Neural cell (in vitro differentiated cells): ENCODE measurements at regions not wholly inside any gene's neighbourhood (a gene's known extent, or its start where the extent isn't known, plus 50 kb on each side); places are given as distances from the start of the nearest gene placed in this dataset.

Source experiments
- H2AFZ ChIP-seq: fragments of 200-600, 300-800 bp; sonication (generic), shearing (Covaris generic); 2 replicates; pipeline ENCODE4 v1.6.0; 2014; ENCODE audit warnings: low read depth, mild to moderate bottlenecking, antibody characterized with exemption, low read length, moderate library complexity
- H3F3A ChIP-seq: fragments of 200-600 bp; shearing (Covaris generic); 2 replicates; pipeline ENCODE4 v1.6.1; 2016; ENCODE audit warnings: mild to moderate bottlenecking, moderate library complexity, mixed read lengths, antibody characterized with exemption, low read length; ENCODE audit not compliant: insufficient read depth, poor library complexity, severe bottlenecking
- H3K27ac ChIP-seq: fragments of 200-600, 300-800 bp; sonication (generic), shearing (Covaris generic); 2 replicates; pipeline ENCODE4 v1.5.1; 2014; ENCODE audit warnings: mild to moderate bottlenecking, low read length, moderate library complexity
- H3K27me3 ChIP-seq: fragments of 300-800, 200-600 bp; sonication (generic), shearing (Covaris generic); 2 replicates; pipeline ENCODE4 v1.6.0; 2014; ENCODE audit warnings: mild to moderate bottlenecking, low read depth, low read length, moderate library complexity; ENCODE audit not compliant: insufficient read depth
- H3K36me3 ChIP-seq: fragments of 300-800, 200-600 bp; sonication (generic), shearing (Covaris generic); 2 replicates; pipeline ENCODE4 v1.5.1; 2014; ENCODE audit warnings: mild to moderate bottlenecking, antibody characterized with exemption, low read length, moderate library complexity; ENCODE audit not compliant: insufficient read depth
- H3K4me2 ChIP-seq: fragments of 300-800, 200-600 bp; sonication (generic), shearing (Covaris generic); 2 replicates; pipeline ENCODE4 v1.6.0; 2014; ENCODE audit warnings: mild to moderate bottlenecking, low read length
- H3K4me3 ChIP-seq: fragments of 300-800, 200-600 bp; sonication (generic), shearing (Covaris generic); 2 replicates; pipeline ENCODE4 v1.5.1; 2014; ENCODE audit warnings: mild to moderate bottlenecking, low read length, moderate library complexity
- H3K79me2 ChIP-seq: fragments of 200-600 bp; shearing (Covaris generic); replicated peaks from 2 replicates; pipeline ENCODE4 v1.6.0; 2014; ENCODE audit warnings: mild to moderate bottlenecking, low read length, moderate library complexity; ENCODE audit not compliant: insufficient read depth
- H3K9ac ChIP-seq: fragments of 300-800, 200-600 bp; sonication (generic), shearing (Covaris generic); 2 replicates; pipeline ENCODE4 v1.6.1; 2016; ENCODE audit warnings: mild to moderate bottlenecking, low read length, mixed read lengths
- H3K9me2 ChIP-seq: fragments of 200-600 bp; shearing (Covaris generic); 2 replicates; pipeline ENCODE4 v1.6.1; 2016; ENCODE audit warnings: mild to moderate bottlenecking, low read length, mixed read lengths; ENCODE audit not compliant: insufficient read depth
- H3K9me3 ChIP-seq: fragments of 200-600, 300-800 bp; sonication (generic), shearing (Covaris generic); 2 replicates; pipeline ENCODE4 v1.6.1; 2016; ENCODE audit warnings: mild to moderate bottlenecking, mixed run types, low read length, moderate library complexity, mixed read lengths
- H4K20me1 ChIP-seq: fragments of 200-600 bp; shearing (Covaris generic); 2 replicates; pipeline ENCODE4 v1.6.1; 2016; ENCODE audit warnings: mild to moderate bottlenecking, mixed run types; ENCODE audit not compliant: insufficient read depth
- CTCF ChIP-seq: fragments of 450-650 bp; IDR thresholded peaks from 2 replicates; pipeline ENCODE4 v1.5.1; 2014; ENCODE audit warnings: antibody characterized with exemption, mild to moderate bottlenecking, moderate library complexity; ENCODE audit not compliant: poor library complexity, severe bottlenecking
- EP300 ChIP-seq: fragments of 450-650 bp; conservative IDR thresholded peaks from 2 replicates; pipeline ENCODE4 v1.6.1; 2014; ENCODE audit warnings: antibody characterized with exemption, mild to moderate bottlenecking, moderate library complexity; ENCODE audit not compliant: poor library complexity, severe bottlenecking
- EZH2 ChIP-seq: fragments of 200-600, 300-800 bp; shearing (Covaris generic), sonication (generic); IDR thresholded peaks from 2 replicates; pipeline ENCODE4 v1.6.1; 2014; ENCODE audit warnings: antibody characterized with exemption, low read length, borderline replicate concordance, mild to moderate bottlenecking; ENCODE audit not compliant: insufficient read depth, poor library complexity, severe bottlenecking
- MXI1 ChIP-seq: fragments of 450-650 bp; conservative IDR thresholded peaks from 2 replicates; pipeline ENCODE4 v1.6.1; 2014; ENCODE audit warnings: antibody characterized with exemption, mild to moderate bottlenecking; ENCODE audit not compliant: poor library complexity, severe bottlenecking
- POLR2AphosphoS5 ChIP-seq: IDR thresholded peaks from 2 replicates; pipeline ENCODE4 v1.6.1; 2012
- RAD21 ChIP-seq: fragments of 450-650 bp; conservative IDR thresholded peaks from 2 replicates; pipeline ENCODE4 v1.6.1; 2014; ENCODE audit warnings: antibody characterized with exemption, mild to moderate bottlenecking, moderate library complexity
- REST ChIP-seq: IDR thresholded peaks from 2 replicates; pipeline ENCODE4 v1.6.1; 2012; ENCODE audit warnings: borderline replicate concordance
- SMC3 ChIP-seq: fragments of 450-650 bp; conservative IDR thresholded peaks from 2 replicates; pipeline ENCODE4 v1.6.1; 2014; ENCODE audit warnings: antibody characterized with exemption, mild to moderate bottlenecking, moderate library complexity; ENCODE audit not compliant: poor library complexity
- TAF1 ChIP-seq: IDR thresholded peaks from 2 replicates; pipeline ENCODE4 v1.6.1; 2012; ENCODE audit warnings: low read depth

- Histone ChIP-seq H3K4me3 (no peak overlapping the region), H3K4me2 (no peak overlapping the region), H3K27ac (no peak overlapping the region), H3K79me2 (no peaks in the 10 kb centered on the region), H3K36me3 (no peaks in the 10 kb centered on the region), H4K20me1 (no peaks in the 10 kb centered on the region), H3K9ac (no peak overlapping the region), H3K27me3 (no peaks in the 10 kb centered on the region), H3K9me2 (no peaks in the 10 kb centered on the region), H3F3A (no peaks in the 10 kb centered on the region), H3K9me3 (no peaks in the 10 kb centered on the region), H2AFZ (no peak overlapping the region)
- TF ChIP-seq TAF1 (no peak), EP300 (no peak), SMC3 (no peak), CTCF (no peak), RAD21 (no peak), MXI1 (no peak), REST (no peak), EZH2 (no peak), POLR2AphosphoS5 (no peak)
These were observed 128.1 kb upstream of the BOD1 start for GRCh38 chr5:173744551-173744950.

DNA sequence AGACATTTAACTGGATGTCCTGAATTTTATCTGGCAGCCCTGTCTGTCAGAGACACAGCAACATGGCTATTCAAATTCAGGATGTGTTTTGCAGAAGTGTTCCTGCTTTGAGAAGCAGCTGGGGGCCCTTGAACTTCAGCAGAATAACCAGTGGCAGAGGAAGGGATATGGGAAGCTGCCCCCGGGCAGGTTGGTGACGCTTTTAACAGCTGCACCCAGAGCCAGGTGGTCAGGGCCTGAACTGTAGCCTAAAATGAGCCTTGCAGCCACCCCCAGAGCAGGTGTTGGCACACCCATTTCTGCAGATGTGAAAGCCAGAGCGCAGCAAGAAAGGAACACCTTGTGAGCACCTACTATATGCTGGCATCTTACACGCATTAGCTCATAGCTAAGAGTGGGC is 128.7 kb upstream of the BOD1 start:
- H3K27me3 ChIP-seq, result no peaks in the 10 kb centered on the region
- no peaks in the 10 kb centered on the region for H4K20me1 ChIP-seq
- no peaks in the 10 kb centered on the region for H3K79me2 ChIP-seq
- no peaks in the 10 kb centered on the region for H3K9me2 ChIP-seq
- H3K36me3 ChIP-seq, result no peaks in the 10 kb centered on the region
- H3K4me3 ChIP-seq, result no peak overlapping the region
- H3K4me2 ChIP-seq, result no peak overlapping the region
- TF ChIP-seq REST (no peak), TAF1 (no peak), EP300 (no peak), MXI1 (no peak), CTCF (no peak), RAD21 (no peak)
- no peaks in the 10 kb centered on the region for H3F3A ChIP-seq
- H3K9ac ChIP-seq, result no peak overlapping the region
- no peaks in the 10 kb centered on the region for H3K9me3 ChIP-seq
- H3K27ac ChIP-seq, result no peak overlapping the region
- no peak overlapping the region for H2AFZ ChIP-seq
